Spinal cord (tissue), 9 donors: ENCODE measurements at regions not wholly inside any gene's neighbourhood (a gene's known extent, or its start where the extent isn't known, plus 50 kb on each side); places are given as distances from the start of the nearest gene placed in this dataset.
"Not testable (repeated sequence)": the region's sequence is repeated elsewhere in the genome, so short reads cannot be mapped to it uniquely, and the experiment has no call there.

ENCODE experiments used
- DNase-seq, 6 donors: peaks; one replicate each; pipeline versions ENCODE4 v3.0.0 to v3.0.0-alpha.2; 2013 to 2015; ENCODE audit warnings: low spot score in 6 of 6, low read depth in 4 of 6
- H3K27ac ChIP-seq: one replicate; pipeline ENCODE4 v1.5.1; 2013; ENCODE audit warnings: low read depth, low read length, control low read depth
- H3K27me3 ChIP-seq: one replicate; pipeline ENCODE4 v1.6.1; 2013; ENCODE audit warnings: low read length; ENCODE audit not compliant: control insufficient read depth, insufficient read depth
- H3K36me3 ChIP-seq: one replicate; pipeline ENCODE4 v1.6.1; 2013; ENCODE audit warnings: low read length; ENCODE audit not compliant: control insufficient read depth, insufficient read depth
- H3K4me1 ChIP-seq: one replicate; pipeline ENCODE4 v1.6.1; 2013; ENCODE audit warnings: low read length; ENCODE audit not compliant: control insufficient read depth, insufficient read depth
- H3K4me3 ChIP-seq: one replicate; pipeline ENCODE4 v1.5.1; 2013; ENCODE audit warnings: low read depth, low read length, control low read depth
- H3K9me3 ChIP-seq: one replicate; pipeline ENCODE4 v1.6.1; 2013; ENCODE audit warnings: low read length; ENCODE audit not compliant: control insufficient read depth, insufficient read depth
- WGBS: methylation state at CpG from one replicate; pipeline ENCODE4 v1.1.5; 2013; ENCODE audit warnings: missing lambda C conversion rate; ENCODE audit not compliant: insufficient coverage; 5-methylcytosine and 5-hydroxymethylcytosine counted together
- donor health status: healthy.

DNA sequence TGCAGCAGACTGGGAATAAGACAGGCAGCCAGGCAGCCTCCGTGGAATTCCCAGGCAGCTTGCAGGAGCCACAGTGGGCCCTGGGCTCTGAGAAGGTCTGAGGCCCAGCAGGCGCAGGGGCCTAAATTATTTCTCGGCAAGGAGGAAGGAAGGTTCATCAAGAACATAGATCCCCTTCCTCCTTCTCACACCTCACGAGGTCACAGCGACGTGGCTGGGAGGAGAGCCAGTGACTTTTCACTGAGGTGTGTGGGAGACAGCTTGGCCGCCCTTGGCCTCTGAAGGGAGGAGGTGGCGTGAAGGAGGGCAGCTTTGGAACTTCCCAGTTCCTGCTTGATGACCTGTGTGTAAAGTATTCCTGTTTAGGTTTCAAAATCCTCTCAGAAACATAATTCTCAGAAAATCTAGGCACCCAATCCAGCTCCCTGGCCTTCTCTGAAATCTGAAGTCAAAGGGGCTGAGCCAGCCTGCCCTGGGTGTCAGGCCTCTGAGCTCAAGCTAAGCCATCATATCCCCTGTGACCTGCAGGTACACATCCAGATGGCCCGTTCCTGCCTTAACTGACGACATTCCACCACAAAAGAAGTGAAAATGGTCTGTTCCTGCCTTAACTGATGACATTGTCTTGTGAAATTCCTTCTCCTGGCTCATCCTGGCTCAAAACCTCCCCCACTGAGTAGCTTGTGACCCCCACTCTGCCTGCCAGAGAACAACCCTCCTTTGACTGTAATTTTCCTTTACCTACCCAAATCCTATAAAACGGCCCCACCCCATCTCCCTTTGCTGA is 161.0 kb downstream of the ADRA2C start:
- H3K9me3 ChIP-seq, H3K4me3 ChIP-seq, H3K27me3 ChIP-seq, H3K36me3 ChIP-seq, H3K27ac ChIP-seq, DNase-seq, H3K4me1 ChIP-seq: not testable (repeated sequence)
- WGBS = 63% methylated on average over 3 of the region's 11 CpGs

GRCh38 chr4:3929431-3929830 is 163.2 kb downstream of the ADRA2C start:
- not testable (repeated sequence) for H3K9me3 ChIP-seq, H3K36me3 ChIP-seq, H3K4me1 ChIP-seq, H3K4me3 ChIP-seq, H3K27me3 ChIP-seq, DNase-seq, H3K27ac ChIP-seq
- 87% methylated on average over 6 of the region's 8 CpGs for WGBS

- WGBS = 54% methylated on average over 7 of the region's 8 CpGs
- not testable (repeated sequence) for H3K36me3 ChIP-seq
These were observed 166.5 kb downstream of the ADRA2C start for GRCh38 chr4:3932734-3933133.

GRCh38 chr4:3935406-3935805 is 169.2 kb downstream of the ADRA2C start:
- DNase-seq, H3K4me1 ChIP-seq, H3K36me3 ChIP-seq, H3K27me3 ChIP-seq, H3K9me3 ChIP-seq, H3K4me3 ChIP-seq, H3K27ac ChIP-seq: not testable (repeated sequence)
- 89% methylated on average over 8 of the region's 10 CpGs for WGBS

More at GRCh38 chr4:3932734-3933133, 166.5 kb downstream of the ADRA2C start:
- H3K4me1 ChIP-seq, H3K27me3 ChIP-seq, DNase-seq, H3K4me3 ChIP-seq, H3K9me3 ChIP-seq, H3K27ac ChIP-seq: not testable (repeated sequence)

DNA sequence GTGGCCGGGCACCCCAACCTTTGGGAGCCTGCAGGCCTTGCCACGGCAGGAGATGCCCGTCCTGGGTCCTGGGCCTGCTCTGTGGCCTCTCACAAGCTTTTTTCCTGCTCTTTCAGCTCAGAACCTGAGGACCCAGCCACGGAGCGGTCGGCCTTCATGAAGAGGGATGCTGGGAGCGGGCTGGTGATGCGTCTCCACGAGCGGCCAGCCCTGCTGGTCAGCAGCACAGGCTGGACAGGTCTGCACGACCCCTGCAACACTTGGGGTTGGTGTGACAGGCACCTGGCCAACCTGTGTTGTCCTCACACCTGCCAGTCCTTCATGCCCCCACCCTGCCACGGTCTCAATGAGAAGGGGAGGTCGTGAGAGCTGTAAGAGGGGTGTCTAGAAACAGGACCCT is 170.0 kb downstream of the ADRA2C start:
- no peak for DNase-seq
- peaks cover 2% of the 10 kb centered on the region for H3K4me1 ChIP-seq
- no peak overlapping the region for H3K4me3 ChIP-seq
- no peaks in the 10 kb centered on the region for H3K9me3 ChIP-seq
- H3K27me3 ChIP-seq = no peaks in the 10 kb centered on the region
- H3K36me3 ChIP-seq = no peaks in the 10 kb centered on the region
- WGBS = 89% methylated on average over 10 of the region's 13 CpGs
- no peak overlapping the region for H3K27ac ChIP-seq

DNA sequence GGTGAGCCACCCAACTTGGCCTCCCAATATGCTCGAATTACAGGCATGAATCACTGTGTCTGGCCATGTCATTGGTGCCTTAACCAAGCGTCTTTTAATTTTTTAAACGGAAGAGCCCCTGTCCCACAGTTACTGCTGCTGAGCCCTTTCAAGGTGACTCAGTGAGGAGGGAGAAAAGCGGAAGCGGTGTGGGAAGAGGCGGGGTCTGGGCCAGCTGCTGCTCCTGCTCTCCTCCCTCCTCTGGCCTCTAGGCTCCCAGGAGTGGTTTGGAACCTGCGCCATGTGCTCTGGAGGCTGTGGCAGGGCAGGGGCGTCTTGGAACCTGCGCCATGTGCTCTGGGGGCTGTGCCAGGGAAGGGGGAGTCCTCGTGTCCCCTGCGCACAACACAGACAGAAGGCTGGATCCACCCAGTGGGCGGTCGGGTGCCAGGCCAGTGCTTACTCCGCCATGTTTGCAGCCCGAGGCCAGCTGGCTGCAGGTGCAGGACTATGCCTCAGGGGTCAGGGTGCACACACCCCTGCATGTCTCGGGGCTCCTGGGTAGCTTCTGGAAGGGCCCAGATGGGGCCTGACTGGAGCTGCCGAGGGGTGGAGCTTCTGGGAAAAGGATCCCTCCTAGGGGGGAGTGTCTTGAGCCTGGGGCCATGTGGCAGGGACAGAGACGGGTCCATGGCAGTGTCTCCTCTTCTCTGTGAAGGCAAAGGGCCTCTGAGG is 171.8 kb downstream of the ADRA2C start:
- not testable (repeated sequence) for H3K27ac ChIP-seq, H3K4me1 ChIP-seq, H3K9me3 ChIP-seq, DNase-seq, H3K27me3 ChIP-seq, H3K4me3 ChIP-seq, H3K36me3 ChIP-seq
- 85% methylated on average over 5 of the region's 18 CpGs for WGBS

DNA sequence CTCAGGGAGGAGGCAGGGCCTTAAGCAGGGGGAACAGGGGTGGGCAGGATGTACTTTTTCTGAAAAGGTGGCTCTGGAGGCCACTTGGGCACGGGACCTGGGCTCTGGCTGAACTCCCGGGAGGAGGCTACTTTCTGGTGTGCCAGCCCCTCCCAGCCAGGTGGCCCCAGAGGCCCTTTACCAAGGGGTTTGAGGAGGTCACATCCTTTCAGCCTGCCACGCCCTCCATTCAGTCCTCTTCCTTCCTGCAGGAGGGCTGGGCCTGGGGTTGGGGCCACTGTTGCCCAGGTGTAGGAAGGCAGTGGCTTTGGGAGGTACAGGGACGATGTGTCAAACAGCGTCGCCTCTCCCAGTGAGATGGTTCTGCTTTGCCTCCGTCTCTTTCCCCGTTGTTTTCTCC is 172.5 kb downstream of the ADRA2C start:
- not testable (repeated sequence) for H3K9me3 ChIP-seq, H3K27me3 ChIP-seq, H3K4me1 ChIP-seq, DNase-seq, H3K36me3 ChIP-seq, H3K4me3 ChIP-seq, H3K27ac ChIP-seq
- WGBS = 73% methylated on average over 4 of the region's 8 CpGs

- not testable (repeated sequence) for H3K27me3 ChIP-seq, H3K27ac ChIP-seq, H3K9me3 ChIP-seq, H3K4me3 ChIP-seq, H3K4me1 ChIP-seq, DNase-seq, H3K36me3 ChIP-seq
- 85% methylated on average over 9 of the region's 10 CpGs for WGBS
These were observed 173.9 kb downstream of the ADRA2C start for GRCh38 chr4:3939954-3940591.

DNA sequence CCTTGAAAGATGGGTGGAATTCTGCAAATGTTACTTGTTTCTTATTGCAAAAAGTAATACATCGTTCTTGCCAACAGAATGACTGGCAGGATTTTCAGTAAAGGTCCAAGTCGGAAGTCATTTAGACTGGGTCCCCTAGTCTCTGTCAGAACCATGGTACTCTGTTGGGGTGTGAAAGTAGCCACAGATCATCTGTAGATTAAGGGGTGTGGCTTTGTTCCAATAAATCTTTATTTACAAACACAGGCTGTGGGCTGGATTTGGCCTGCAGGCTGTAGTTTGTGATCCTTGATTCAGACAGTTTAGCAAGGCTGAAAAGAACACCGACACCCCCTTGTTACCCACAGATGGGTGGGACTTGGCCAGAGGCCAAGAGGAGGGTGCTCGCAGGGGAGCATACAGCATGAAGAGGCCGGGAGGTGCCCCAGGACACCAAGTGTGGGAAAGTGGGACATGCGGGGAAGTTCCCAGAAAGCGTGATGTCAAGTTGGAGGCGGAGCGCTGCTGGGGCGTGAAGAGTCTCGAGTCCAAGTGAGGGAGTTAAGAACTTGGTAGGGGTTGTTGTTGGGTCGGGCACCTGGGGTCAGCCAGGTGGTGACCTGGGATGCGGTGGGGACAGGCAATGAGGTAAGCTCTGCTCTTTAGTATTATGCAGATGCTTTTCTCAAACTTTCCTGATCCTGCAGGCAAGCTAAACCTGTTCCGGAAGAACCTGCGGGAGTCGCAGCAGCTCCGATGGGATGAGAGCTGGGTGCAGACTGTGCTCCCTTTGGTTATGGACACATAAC is 175.7 kb downstream of the ADRA2C start:
- not testable (repeated sequence) for H3K27ac ChIP-seq, H3K9me3 ChIP-seq, H3K4me1 ChIP-seq, H3K27me3 ChIP-seq, H3K4me3 ChIP-seq, DNase-seq
- H3K36me3 ChIP-seq = peaks cover 12% of the 10 kb centered on the region
- WGBS = 71% methylated on average over 12 of the region's 17 CpGs
